Colonic mucosa (tissue), 4 donors: ENCODE measurements at regions not wholly inside any gene's neighbourhood (a gene's known extent, or its start where the extent isn't known, plus 50 kb on each side); places are given as distances from the start of the nearest gene placed in this dataset.

Experiments used
- DNase-seq: peaks from one replicate; pipeline ENCODE4 v3.0.0-alpha.2; 2020
- H3K27ac ChIP-seq: fragments of 200-600 bp; one replicate; pipeline ENCODE4 v1.8.0; 2021
- H3K27me3 ChIP-seq: fragments of 200-600 bp; one replicate; pipeline ENCODE4 v1.8.0; 2021
- H3K36me3 ChIP-seq: fragments of 200-600 bp; one replicate; pipeline ENCODE4 v1.8.0; 2021
- H3K4me1 ChIP-seq: fragments of 200-600 bp; one replicate; pipeline ENCODE4 v1.8.0; 2021; ENCODE audit warnings: mild to moderate bottlenecking
- H3K4me3 ChIP-seq: fragments of 200-600 bp; one replicate; pipeline ENCODE4 v1.8.0; 2021
- H3K9ac ChIP-seq, 2 donors: one replicate each; pipeline ENCODE4 v1.7.0; 2013; ENCODE audit warnings: control low read depth in 2 of 2, low read depth in 2 of 2, low read length in 2 of 2
- H3K9me3 ChIP-seq: fragments of 200-600 bp; one replicate; pipeline ENCODE4 v1.8.0; 2021
- intact Hi-C: fragments of 100-400 bp; cut with DNase I; formaldehyde crosslinking; loops from one replicate; pipeline ENCODE4 v1.14.1; 2022
- TF ChIP-seq, protein P1 (sequence below): fragments of 200-600 bp; IDR thresholded peaks from one replicate; pipeline ENCODE4 v1.8.0; 2022; ENCODE audit warnings: antibody characterized with exemption, mild to moderate bottlenecking
- donor health status: healthy.
- donor health status: DM: no; HTN: no; CAD: no.
- donor health status: DM: no; HTN: no; CAD: no.

DNA sequence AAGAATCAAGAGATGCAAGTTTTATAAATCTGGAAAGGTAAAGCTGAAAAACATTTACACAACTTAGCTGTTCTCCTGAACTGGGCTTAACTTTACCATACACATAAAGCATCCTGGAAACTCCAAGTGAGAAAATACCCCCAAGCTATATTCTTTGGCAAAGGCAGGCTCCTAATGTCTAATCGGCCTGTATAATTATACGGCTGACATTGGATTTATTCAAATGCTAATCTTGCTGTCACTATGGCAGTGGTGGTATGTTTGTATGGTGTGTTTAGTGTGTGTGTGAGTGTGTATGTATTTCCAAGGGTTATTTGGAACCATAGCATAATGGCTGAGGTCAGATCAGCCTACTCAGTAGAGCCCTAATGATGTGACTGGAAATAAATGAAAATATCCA is 1031.8 kb upstream of the ZEB2 start:
- no peaks in the 10 kb centered on the region for H3K4me1 ChIP-seq
- H3K9me3 ChIP-seq: no peaks in the 10 kb centered on the region
- no peak overlapping the region for H3K27ac ChIP-seq
- H3K4me3 ChIP-seq: no peak overlapping the region
- TF ChIP-seq, protein P1, sequence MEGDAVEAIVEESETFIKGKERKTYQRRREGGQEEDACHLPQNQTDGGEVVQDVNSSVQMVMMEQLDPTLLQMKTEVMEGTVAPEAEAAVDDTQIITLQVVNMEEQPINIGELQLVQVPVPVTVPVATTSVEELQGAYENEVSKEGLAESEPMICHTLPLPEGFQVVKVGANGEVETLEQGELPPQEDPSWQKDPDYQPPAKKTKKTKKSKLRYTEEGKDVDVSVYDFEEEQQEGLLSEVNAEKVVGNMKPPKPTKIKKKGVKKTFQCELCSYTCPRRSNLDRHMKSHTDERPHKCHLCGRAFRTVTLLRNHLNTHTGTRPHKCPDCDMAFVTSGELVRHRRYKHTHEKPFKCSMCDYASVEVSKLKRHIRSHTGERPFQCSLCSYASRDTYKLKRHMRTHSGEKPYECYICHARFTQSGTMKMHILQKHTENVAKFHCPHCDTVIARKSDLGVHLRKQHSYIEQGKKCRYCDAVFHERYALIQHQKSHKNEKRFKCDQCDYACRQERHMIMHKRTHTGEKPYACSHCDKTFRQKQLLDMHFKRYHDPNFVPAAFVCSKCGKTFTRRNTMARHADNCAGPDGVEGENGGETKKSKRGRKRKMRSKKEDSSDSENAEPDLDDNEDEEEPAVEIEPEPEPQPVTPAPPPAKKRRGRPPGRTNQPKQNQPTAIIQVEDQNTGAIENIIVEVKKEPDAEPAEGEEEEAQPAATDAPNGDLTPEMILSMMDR: no peak
- no peak for DNase-seq
- no peaks in the 10 kb centered on the region for H3K27me3 ChIP-seq
- no peaks in the 10 kb centered on the region for H3K36me3 ChIP-seq
- intact Hi-C loops: no loop called here
- H3K9ac ChIP-seq: no peak overlapping the region

DNA sequence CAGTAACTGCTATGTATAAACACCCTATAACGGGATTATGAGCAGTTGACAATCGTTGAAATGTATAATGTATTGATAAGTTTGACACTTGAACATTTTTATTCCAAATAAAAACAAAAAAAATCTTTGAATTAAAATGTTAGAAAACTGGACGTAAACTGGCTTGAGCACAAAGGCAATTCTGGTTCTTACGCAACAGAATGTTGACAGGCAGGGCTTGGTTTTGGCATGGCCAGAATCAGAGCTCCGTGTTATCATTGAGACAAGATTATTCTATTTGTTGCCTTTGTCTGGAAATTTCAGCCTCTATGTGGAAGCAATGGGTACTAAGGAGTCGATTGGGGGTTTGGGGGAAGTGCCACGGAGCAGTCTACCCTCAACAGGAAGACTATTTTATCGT is 1028.6 kb upstream of the ZEB2 start:
- Histone ChIP-seq H3K4me1 (no peaks in the 10 kb centered on the region), H3K27me3 (no peaks in the 10 kb centered on the region), H3K9ac (no peak overlapping the region), H3K36me3 (no peaks in the 10 kb centered on the region), H3K27ac (no peak overlapping the region), H3K4me3 (no peak overlapping the region), H3K9me3 (no peaks in the 10 kb centered on the region)
- intact Hi-C loops: no loop called here
- TF ChIP-seq, protein P1: no peak
- no peak for DNase-seq

DNA sequence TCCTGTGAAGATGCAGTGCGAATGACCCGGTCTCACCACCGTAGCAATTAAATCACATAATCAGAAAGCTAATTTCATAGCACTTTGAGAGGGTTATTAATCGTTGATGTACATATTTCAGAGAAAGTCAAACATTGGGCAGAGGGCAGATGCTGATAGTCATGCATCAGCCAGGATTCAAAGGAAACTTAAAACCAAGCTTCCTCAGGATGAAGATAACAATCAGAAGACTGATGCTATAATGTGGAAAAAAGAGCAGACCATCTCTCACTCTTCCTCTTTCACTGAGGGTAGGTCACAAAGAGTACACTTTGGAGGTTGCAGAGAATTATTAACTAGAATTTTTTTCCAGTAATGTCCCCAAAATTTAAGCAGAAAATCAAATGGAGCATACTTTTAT is 1027.7 kb upstream of the ZEB2 start:
- intact Hi-C loops: no loop called here
- no peak overlapping the region for H3K27ac ChIP-seq
- no peak overlapping the region for H3K9ac ChIP-seq
- H3K4me3 ChIP-seq: no peak overlapping the region
- no peaks in the 10 kb centered on the region for H3K36me3 ChIP-seq
- TF ChIP-seq, protein P1: no peak
- no peaks in the 10 kb centered on the region for H3K9me3 ChIP-seq
- H3K4me1 ChIP-seq: no peaks in the 10 kb centered on the region
- no peak for DNase-seq
- no peaks in the 10 kb centered on the region for H3K27me3 ChIP-seq

DNA sequence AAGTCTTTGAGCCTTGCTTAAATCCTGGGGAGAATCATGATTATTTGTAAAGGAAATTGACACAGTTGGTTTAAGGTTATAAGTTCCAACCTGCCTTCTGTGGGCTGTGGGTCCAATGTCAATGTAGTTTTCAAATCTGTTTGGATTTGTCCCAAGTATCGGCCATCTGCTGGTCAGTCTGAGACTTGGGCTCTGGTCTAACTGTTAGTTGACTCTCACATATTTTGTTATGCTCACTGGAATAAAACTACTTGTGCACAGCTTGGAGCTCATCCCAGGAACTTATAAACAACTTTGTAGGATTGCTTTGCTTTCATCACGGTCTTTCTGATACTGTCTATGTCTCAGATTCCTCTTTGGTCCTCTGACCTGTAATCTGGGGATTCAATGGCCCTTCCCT is 1026.2 kb upstream of the ZEB2 start:
- no peaks in the 10 kb centered on the region for H3K4me1 ChIP-seq
- no peak for DNase-seq
- no peaks in the 10 kb centered on the region for H3K36me3 ChIP-seq
- H3K9ac ChIP-seq: no peak overlapping the region
- no peak overlapping the region for H3K4me3 ChIP-seq
- H3K27ac ChIP-seq: no peak overlapping the region
- TF ChIP-seq, protein P1: no peak
- H3K27me3 ChIP-seq: no peaks in the 10 kb centered on the region
- H3K9me3 ChIP-seq: no peaks in the 10 kb centered on the region
- intact Hi-C loops: no loop called here

DNA sequence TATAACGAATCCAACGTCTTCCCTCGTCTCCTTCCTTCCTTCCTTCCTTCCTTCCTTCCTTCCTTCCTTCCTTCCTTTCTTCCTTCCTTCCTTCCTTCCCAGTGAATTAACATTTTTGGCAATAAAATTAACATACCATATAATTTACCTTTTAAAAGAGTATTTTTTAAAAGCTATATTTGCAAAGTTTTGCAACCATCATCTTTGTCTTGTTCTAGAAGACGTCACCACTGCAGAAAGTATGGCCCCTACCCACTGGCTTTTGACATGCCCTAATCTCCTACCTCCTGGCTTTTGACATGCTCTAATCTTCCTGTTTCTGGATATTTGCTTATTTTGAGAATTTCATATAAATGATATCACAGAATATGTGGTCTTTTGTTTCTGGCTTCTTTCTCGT is 1023.9 kb upstream of the ZEB2 start:
- no peaks in the 10 kb centered on the region for H3K9me3 ChIP-seq
- TF ChIP-seq, protein P1: no peak
- DNase-seq: no peak
- H3K27ac ChIP-seq: no peak overlapping the region
- no peaks in the 10 kb centered on the region for H3K4me1 ChIP-seq
- intact Hi-C loops: no loop called here
- no peak overlapping the region for H3K9ac ChIP-seq
- no peaks in the 10 kb centered on the region for H3K27me3 ChIP-seq
- H3K36me3 ChIP-seq: no peaks in the 10 kb centered on the region
- no peak overlapping the region for H3K4me3 ChIP-seq

DNA sequence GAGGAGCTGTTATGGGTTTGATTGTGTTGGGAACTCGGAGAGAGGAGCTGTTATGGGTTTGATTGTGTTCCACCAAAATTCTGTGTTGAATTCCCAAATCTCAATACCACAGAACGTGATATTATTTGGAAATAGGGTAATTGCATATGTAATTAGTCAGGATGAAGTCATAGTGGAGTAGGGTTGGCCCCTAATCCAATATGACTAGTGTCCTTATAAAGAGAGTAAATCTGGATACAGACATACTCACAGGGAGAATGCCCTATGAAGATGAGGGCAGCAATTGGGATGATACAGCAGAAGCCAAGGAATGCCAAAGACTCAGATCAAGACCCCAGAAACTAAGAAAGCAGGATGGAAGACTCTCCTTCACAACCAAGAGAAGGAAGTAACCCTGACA is 1023.2 kb upstream of the ZEB2 start:
- no peaks in the 10 kb centered on the region for H3K4me1 ChIP-seq
- H3K9me3 ChIP-seq: no peaks in the 10 kb centered on the region
- H3K9ac ChIP-seq: no peak overlapping the region
- no peak for DNase-seq
- no peak overlapping the region for H3K27ac ChIP-seq
- TF ChIP-seq, protein P1: no peak
- H3K36me3 ChIP-seq: no peaks in the 10 kb centered on the region
- H3K4me3 ChIP-seq: no peak overlapping the region
- intact Hi-C loops: no loop called here
- no peaks in the 10 kb centered on the region for H3K27me3 ChIP-seq
